OCI-LY1 (cell line): ENCODE measurements at regions not wholly inside any gene's neighbourhood (a gene's known extent, or its start where the extent isn't known, plus 50 kb on each side); places are given as distances from the start of the nearest gene placed in this dataset.

ENCODE experiments used
- H2AFZ ChIP-seq: fragments of 200-600 bp; sonication (generic), shearing (Covaris generic); 2 replicates; pipeline ENCODE4 v1.6.0; 2014; ENCODE audit warnings: antibody characterized with exemption, mild to moderate bottlenecking, low read length
- H3F3A ChIP-seq: fragments of 200-600 bp; sonication (generic), shearing (Covaris generic); 2 replicates; pipeline ENCODE4 v1.6.0; 2014; ENCODE audit warnings: mild to moderate bottlenecking, antibody characterized with exemption, low read length, moderate library complexity; ENCODE audit not compliant: insufficient read depth
- H3K27ac ChIP-seq: fragments of 200-600 bp; sonication (generic); 2 replicates; pipeline ENCODE4 v1.5.1; 2014; ENCODE audit warnings: low read length, mixed run types, mild to moderate bottlenecking, low read depth; ENCODE audit not compliant: poor library complexity, severe bottlenecking
- H3K27me3 ChIP-seq: fragments of 200-600 bp; sonication (generic); 2 replicates; pipeline ENCODE4 v1.6.0; 2014; ENCODE audit warnings: antibody characterized with exemption, mild to moderate bottlenecking, low read length, moderate library complexity; ENCODE audit not compliant: insufficient read depth
- H3K36me3 ChIP-seq: fragments of 200-600 bp; sonication (generic); 2 replicates; pipeline ENCODE4 v1.6.1; 2014; ENCODE audit warnings: mild to moderate bottlenecking, antibody characterized with exemption, low read length, moderate library complexity, mixed read lengths; ENCODE audit not compliant: insufficient read depth
- H3K4me1 ChIP-seq: fragments of 200-600 bp; sonication (generic); 2 replicates; pipeline ENCODE4 v1.5.1; 2014; ENCODE audit warnings: mild to moderate bottlenecking, low read length, moderate library complexity; ENCODE audit not compliant: insufficient read depth, severe bottlenecking
- H3K4me2 ChIP-seq: fragments of 200-600 bp; sonication (generic), shearing (Covaris generic); 2 replicates; pipeline ENCODE4 v1.6.1; 2014; ENCODE audit warnings: low read length
- H3K4me3 ChIP-seq: fragments of 200-600 bp; sonication (generic); 2 replicates; pipeline ENCODE4 v1.5.1; 2014; ENCODE audit warnings: low read length, low read depth, mild to moderate bottlenecking, mixed read lengths; ENCODE audit not compliant: poor library complexity, severe bottlenecking
- H3K79me2 ChIP-seq: fragments of 200-600 bp; shearing (Covaris generic); 2 replicates; pipeline ENCODE4 v1.6.1; 2016; ENCODE audit warnings: mixed run types, low read length, mixed read lengths; ENCODE audit not compliant: insufficient read depth
- H3K9ac ChIP-seq: fragments of 200-600 bp; sonication (generic), shearing (Covaris generic); 2 replicates; pipeline ENCODE4 v1.6.1; 2014; ENCODE audit warnings: mild to moderate bottlenecking, low read length, mixed read lengths
- H3K9me2 ChIP-seq: fragments of 200-600 bp; sonication (generic), shearing (Covaris generic); 2 replicates; pipeline ENCODE4 v1.6.1; 2014; ENCODE audit warnings: low read depth, mild to moderate bottlenecking, low read length, mixed read lengths
- H3K9me3 ChIP-seq: fragments of 200-600 bp; shearing (Covaris generic); 2 replicates; pipeline ENCODE4 v1.6.1; 2014; ENCODE audit warnings: low read length, mixed read lengths
- H4K20me1 ChIP-seq: fragments of 200-600 bp; sonication (generic), shearing (Covaris generic); 2 replicates; pipeline ENCODE4 v1.6.0; 2016; ENCODE audit warnings: mild to moderate bottlenecking, low read length; ENCODE audit not compliant: insufficient read depth
- EZH2 ChIP-seq: fragments of 200-600 bp; sonication (generic), shearing (Covaris generic); IDR thresholded peaks from 2 replicates; pipeline ENCODE4 v1.8.0; 2017; ENCODE audit warnings: borderline replicate concordance, mixed run types, mild to moderate bottlenecking, antibody characterized with exemption, low read length, moderate library complexity, mixed read lengths
- TF ChIP-seq, protein P1 (sequence below): fragments of 200-600 bp; sonication (generic), shearing (Covaris generic); IDR thresholded peaks from 2 replicates; pipeline ENCODE4 v1.5.1; 2017; ENCODE audit warnings: mild to moderate bottlenecking, antibody characterized with exemption, low read length, moderate library complexity, mixed read lengths

DNA sequence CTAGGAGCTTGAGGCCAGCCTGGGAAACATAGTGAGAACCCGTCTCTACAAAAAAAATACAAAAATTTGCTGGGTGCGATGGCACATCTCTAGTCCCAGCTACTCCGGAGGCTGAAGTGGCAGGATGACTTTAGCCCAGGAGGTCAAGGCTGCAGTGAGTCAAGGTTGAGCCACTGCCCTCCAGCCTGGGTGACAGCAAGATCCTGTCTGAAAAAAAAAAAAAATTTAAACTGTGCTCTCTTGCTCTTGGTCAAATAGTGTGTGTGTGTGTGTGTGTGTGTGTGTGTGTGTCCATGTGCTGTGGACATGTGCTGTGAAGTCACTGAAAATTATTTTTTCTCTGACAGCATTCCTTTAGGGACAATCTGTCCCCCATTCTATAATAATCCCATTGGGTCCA, 62.1 kb upstream of the TCF7L2 start:
- H3K27ac ChIP-seq, result no peak overlapping the region
- no peaks in the 10 kb centered on the region for H3K36me3 ChIP-seq
- no peak overlapping the region for H3K9ac ChIP-seq
- no peak overlapping the region for H2AFZ ChIP-seq
- H4K20me1 ChIP-seq, result no peaks in the 10 kb centered on the region
- H3K4me1 ChIP-seq, result no peaks in the 10 kb centered on the region
- no peak overlapping the region for H3K4me2 ChIP-seq
- no peaks in the 10 kb centered on the region for H3K9me3 ChIP-seq
- TF ChIP-seq EZH2, result no peak
- TF ChIP-seq, protein P1, sequence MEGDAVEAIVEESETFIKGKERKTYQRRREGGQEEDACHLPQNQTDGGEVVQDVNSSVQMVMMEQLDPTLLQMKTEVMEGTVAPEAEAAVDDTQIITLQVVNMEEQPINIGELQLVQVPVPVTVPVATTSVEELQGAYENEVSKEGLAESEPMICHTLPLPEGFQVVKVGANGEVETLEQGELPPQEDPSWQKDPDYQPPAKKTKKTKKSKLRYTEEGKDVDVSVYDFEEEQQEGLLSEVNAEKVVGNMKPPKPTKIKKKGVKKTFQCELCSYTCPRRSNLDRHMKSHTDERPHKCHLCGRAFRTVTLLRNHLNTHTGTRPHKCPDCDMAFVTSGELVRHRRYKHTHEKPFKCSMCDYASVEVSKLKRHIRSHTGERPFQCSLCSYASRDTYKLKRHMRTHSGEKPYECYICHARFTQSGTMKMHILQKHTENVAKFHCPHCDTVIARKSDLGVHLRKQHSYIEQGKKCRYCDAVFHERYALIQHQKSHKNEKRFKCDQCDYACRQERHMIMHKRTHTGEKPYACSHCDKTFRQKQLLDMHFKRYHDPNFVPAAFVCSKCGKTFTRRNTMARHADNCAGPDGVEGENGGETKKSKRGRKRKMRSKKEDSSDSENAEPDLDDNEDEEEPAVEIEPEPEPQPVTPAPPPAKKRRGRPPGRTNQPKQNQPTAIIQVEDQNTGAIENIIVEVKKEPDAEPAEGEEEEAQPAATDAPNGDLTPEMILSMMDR, result no peak
- H3K27me3 ChIP-seq, result no peaks in the 10 kb centered on the region; the same call in 1 of the 2 replicates
- no peak overlapping the region for H3K4me3 ChIP-seq
- H3F3A ChIP-seq, result no peaks in the 10 kb centered on the region
- no peaks in the 10 kb centered on the region for H3K9me2 ChIP-seq
- H3K79me2 ChIP-seq, result no peaks in the 10 kb centered on the region

DNA sequence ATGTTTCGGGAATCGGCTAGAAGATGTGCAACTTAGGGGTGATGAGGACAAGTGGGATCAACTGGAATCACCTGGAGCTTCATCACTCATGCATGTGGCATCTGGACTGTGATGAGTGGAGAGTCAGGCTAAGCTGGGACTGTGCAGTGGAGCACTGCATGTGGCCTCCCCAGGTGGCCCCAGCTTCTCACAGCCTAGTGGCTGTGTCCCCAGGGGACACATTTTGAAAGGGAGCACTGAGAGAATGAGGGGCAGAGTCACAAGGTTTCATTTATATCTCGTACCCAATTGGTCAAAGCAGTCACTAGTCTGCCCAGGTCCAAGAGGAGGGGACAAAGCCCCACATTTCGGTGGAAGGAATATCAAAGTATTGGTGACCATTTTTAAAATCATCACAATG, 54.8 kb upstream of the TCF7L2 start:
- Histone ChIP-seq H4K20me1 (no peaks in the 10 kb centered on the region), H3K4me3 (no peak overlapping the region), H3K79me2 (no peaks in the 10 kb centered on the region), H3K9me2 (no peaks in the 10 kb centered on the region), H3F3A (no peaks in the 10 kb centered on the region), H3K27ac (no peak overlapping the region), H3K9me3 (no peaks in the 10 kb centered on the region), H3K36me3 (no peaks in the 10 kb centered on the region), H3K27me3 (peaks cover 4% of the 10 kb centered on the region; the same call in 1 of the 2 replicates), H3K9ac (no peak overlapping the region), H3K4me1 (no peaks in the 10 kb centered on the region), H2AFZ (no peak overlapping the region), H3K4me2 (no peak overlapping the region)
- TF ChIP-seq EZH2, result no peak
- TF ChIP-seq, protein P1, result no peak

DNA sequence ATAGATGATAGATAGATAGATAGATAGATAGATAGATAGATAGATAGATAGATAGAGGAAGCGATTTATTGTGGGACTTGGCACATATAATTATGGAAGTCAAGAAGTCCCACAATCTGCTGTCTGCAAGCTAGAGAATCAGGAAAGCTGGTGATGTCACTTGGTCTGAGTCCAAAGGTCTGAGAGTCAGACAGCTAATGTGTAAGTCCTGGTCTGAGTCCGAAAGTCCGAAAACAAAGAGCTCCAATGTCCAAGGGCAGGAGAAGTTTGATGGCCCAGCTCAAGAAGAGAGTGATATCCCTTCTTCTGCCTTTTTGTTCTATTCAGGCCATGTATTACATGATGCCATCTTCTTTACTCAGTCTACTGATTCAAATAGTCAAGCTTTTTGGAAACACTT, 53.8 kb upstream of the TCF7L2 start:
- Histone ChIP-seq H3K27ac (no peak overlapping the region), H3F3A (no peaks in the 10 kb centered on the region), H4K20me1 (no peaks in the 10 kb centered on the region), H3K27me3 (peaks cover 4% of the 10 kb centered on the region; the same call in 1 of the 2 replicates), H3K4me1 (no peaks in the 10 kb centered on the region), H2AFZ (no peak overlapping the region), H3K4me2 (no peak overlapping the region), H3K79me2 (no peaks in the 10 kb centered on the region), H3K4me3 (no peak overlapping the region), H3K9me3 (no peaks in the 10 kb centered on the region), H3K36me3 (no peaks in the 10 kb centered on the region), H3K9me2 (no peaks in the 10 kb centered on the region), H3K9ac (no peak overlapping the region)
- no peak for TF ChIP-seq EZH2
- TF ChIP-seq, protein P1, result no peak
